Spleen (tissue), 11 donors: ENCODE measurements at regions not wholly inside any gene's neighbourhood (a gene's known extent, or its start where the extent isn't known, plus 50 kb on each side); places are given as distances from the start of the nearest gene placed in this dataset.

Experiments
- DNase-seq: peaks from one replicate; pipeline ENCODE4 v3.0.0-alpha.2; 2020
- H3K27ac ChIP-seq, 8 donors: fragments of 200-600 bp; sonication (generic) in 7 of 8; 1 replicate in 4 of 8; 2 replicates in 4 of 8; pipeline versions ENCODE4 v1.5.0 to v1.8.0; 2016 to 2021; ENCODE audit warnings: inconsistent platforms in 4 of 8, mild to moderate bottlenecking in 4 of 8, moderate library complexity in 1 of 8
- H3K27me3 ChIP-seq, 7 donors: fragments of 200-600 bp; sonication (generic) in 6 of 7; replicated peaks in 1 of 7; 1 replicate in 4 of 7; 2 replicates in 3 of 7; pipeline versions ENCODE4 v1.5.0 to v1.8.0; 2016 to 2021; ENCODE audit warnings: inconsistent platforms in 3 of 7, mild to moderate bottlenecking in 1 of 7
- H3K36me3 ChIP-seq, 6 donors: fragments of 200-600 bp; sonication (generic) in 5 of 6; 1 replicate in 4 of 6; 2 replicates in 2 of 6; pipeline versions ENCODE4 v1.5.0 to v1.8.0; 2016 to 2021; ENCODE audit warnings: inconsistent platforms in 2 of 6
- H3K4me1 ChIP-seq, 6 donors: fragments of 200-600 bp; sonication (generic) in 5 of 6; 1 replicate in 3 of 6; 2 replicates in 3 of 6; pipeline versions ENCODE4 v1.5.0 to v1.8.0; 2016 to 2021; ENCODE audit warnings: inconsistent platforms in 3 of 6
- H3K4me3 ChIP-seq, 8 donors: fragments of 200-600 bp; sonication (generic) in 7 of 8; 1 replicate in 4 of 8; 2 replicates in 4 of 8; pipeline versions ENCODE4 v1.5.0 to v1.8.0; 2016 to 2021; ENCODE audit warnings: inconsistent platforms in 4 of 8, mild to moderate bottlenecking in 4 of 8, moderate library complexity in 2 of 8
- H3K9me3 ChIP-seq, 8 donors: fragments of 200-600 bp; sonication (generic) in 7 of 8; 1 replicate in 4 of 8; 2 replicates in 4 of 8; pipeline versions ENCODE4 v1.5.0 to v1.8.0; 2016 to 2021; ENCODE audit warnings: inconsistent platforms in 4 of 8
- CTCF ChIP-seq, 11 experiments: fragments of 200-600 bp in 7 of 11; fragments of 450-650 bp in 4 of 11; sonication (generic) in 4 of 11; IDR thresholded peaks in 8 of 11; conservative IDR thresholded peaks in 3 of 11; 1 replicate in 7 of 11; 2 replicates in 4 of 11; pipeline versions ENCODE4 v1.4.0 to v1.8.0; 2016 to 2021; ENCODE audit warnings: antibody characterized with exemption in 11 of 11, inconsistent platforms in 4 of 11, mild to moderate bottlenecking in 1 of 11
- POLR2A ChIP-seq, 3 donors: fragments of 450-650 bp; IDR thresholded peaks; one replicate each; pipeline ENCODE4 v1.5.1; 2017; ENCODE audit warnings: antibody characterized with exemption in 3 of 3, mild to moderate bottlenecking in 1 of 3
- POLR2AphosphoS5 ChIP-seq, 3 donors: sonication (generic); formaldehyde crosslinking; IDR thresholded peaks; one replicate each; pipeline ENCODE4 v1.5.1; 2017; ENCODE audit warnings: antibody characterized with exemption in 3 of 3
- WGBS, 5 donors: extraction: QIAGEN DNeasy Blood & Tissue Kit in 3 of 5; methylation state at CpG; one replicate each; pipeline versions ENCODE4 v1.1.5 to v1.1.7; 2013 to 2018; 5-methylcytosine and 5-hydroxymethylcytosine counted together
- intact Hi-C: fragments of 100-400 bp; cut with DNase I; formaldehyde crosslinking; loops from one replicate; pipeline ENCODE4 v1.15.0; 2023; ENCODE audit warnings: low total_unique reads
- small RNA-seq, 4 donors: library from RNA; depleted of rRNA; stranded (forward); fragments of <200 nt; gene quantifications; one replicate each; pipeline ENCODE3, GENCODE V24; 2016
- donor health status: healthy with polysubstance abuse.
- donor health status: DM: no; HTN: no; CAD: no; lungs with moderate emphysema.
- donor health status: DM: no; HTN: no; CAD: no.
- donor health status: Bipolar disorder and iron deficiency.
- donor health status: healthy.
- donor health status: DM: no; HTN: no; CAD: no.
- donor health status: DM: yes; HTN: yes; CAD: no.

- TF ChIP-seq CTCF (IDR thresholded peaks at IDR 0.05 in 8 of 11, conservative IDR thresholded peaks at IDR 0.05 in 3 of 11) (no peak), POLR2AphosphoS5 (IDR thresholded peaks at IDR 0.05) (no peak), POLR2A (IDR thresholded peaks at IDR 0.05) (no peak)
- intact Hi-C loops, result no loop called here
- H3K36me3 ChIP-seq, result no peaks in the 10 kb centered on the region
- H3K27ac ChIP-seq, result no peak overlapping the region
- DNase-seq, result no peak
- WGBS, 5 donors, result 77 to 90% (median 82%) methylated on average over 6 of the region's 6 CpGs
- no peaks in the 10 kb centered on the region for H3K27me3 ChIP-seq
- no peak overlapping the region for H3K4me3 ChIP-seq
- no peaks in the 10 kb centered on the region for H3K4me1 ChIP-seq
- no peaks in the 10 kb centered on the region for H3K9me3 ChIP-seq
Observed at GRCh38 chr12:67217647-67218046, 51.5 kb upstream of the CAND1 start.

Small RNA genes in the stretch of these regions (small RNA-seq; reads per million reads assigned to genes)
- gene AC073530.2, result 0 reads per million in 4 donors
